DOHH2 (cell line): ENCODE measurements at regions not wholly inside any gene's neighbourhood (a gene's known extent, or its start where the extent isn't known, plus 50 kb on each side); places are given as distances from the start of the nearest gene placed in this dataset.

Experiments
- H3F3A ChIP-seq: fragments of 200-600 bp; sonication (generic), shearing (Covaris generic); 2 replicates; pipeline ENCODE4 v1.6.0; 2016; ENCODE audit warnings: antibody characterized with exemption, mild to moderate bottlenecking; ENCODE audit not compliant: control insufficient read depth, insufficient read depth
- H3K27ac ChIP-seq: fragments of 200-600 bp; sonication (generic); 2 replicates; pipeline ENCODE4 v1.5.1; 2014; ENCODE audit warnings: low read depth, mild to moderate bottlenecking, low read length, moderate library complexity
- H3K27me3 ChIP-seq: fragments of 200-600 bp; sonication (generic); 2 replicates; pipeline ENCODE4 v1.6.1; 2014; ENCODE audit warnings: mild to moderate bottlenecking, low read length, mixed read lengths; ENCODE audit not compliant: control insufficient read depth
- H3K36me3 ChIP-seq: fragments of 200-600 bp; sonication (generic); 2 replicates; pipeline ENCODE4 v1.6.1; 2014; ENCODE audit warnings: mild to moderate bottlenecking, low read length, moderate library complexity, mixed read lengths; ENCODE audit not compliant: control insufficient read depth
- H3K4me1 ChIP-seq: fragments of 200-600 bp; sonication (generic); 2 replicates; pipeline ENCODE4 v1.6.1; 2014; ENCODE audit warnings: mild to moderate bottlenecking, low read length, mixed read lengths; ENCODE audit not compliant: control insufficient read depth
- H3K4me2 ChIP-seq: fragments of 200-600 bp; sonication (generic); 2 replicates; pipeline ENCODE4 v1.6.0; 2014; ENCODE audit warnings: mild to moderate bottlenecking, low read length, moderate library complexity
- H3K4me3 ChIP-seq: fragments of 200-600 bp; sonication (generic); 2 replicates; pipeline ENCODE4 v1.5.1; 2014; ENCODE audit warnings: mild to moderate bottlenecking, low read length, mixed read lengths
- H3K79me2 ChIP-seq: fragments of 200-600 bp; sonication (generic); 2 replicates; pipeline ENCODE4 v1.6.1; 2014; ENCODE audit warnings: mild to moderate bottlenecking, low read length, mixed read lengths; ENCODE audit not compliant: control insufficient read depth
- H3K9me2 ChIP-seq: fragments of 200-600 bp; sonication (generic); replicated peaks from 2 replicates; pipeline ENCODE4 v1.6.1; 2014; ENCODE audit warnings: mild to moderate bottlenecking, low read length, mixed read lengths; ENCODE audit not compliant: control insufficient read depth
- H3K9me3 ChIP-seq: fragments of 200-600 bp; sonication (generic); 2 replicates; pipeline ENCODE4 v1.6.1; 2014; ENCODE audit warnings: antibody characterized with exemption, low read length, mixed read lengths; ENCODE audit not compliant: control insufficient read depth, insufficient read depth
- H4K20me1 ChIP-seq: fragments of 200-600 bp; sonication (generic); 2 replicates; pipeline ENCODE4 v1.6.0; 2014; ENCODE audit warnings: low read depth, mild to moderate bottlenecking, antibody characterized with exemption, low read length, moderate library complexity; ENCODE audit not compliant: control insufficient read depth, insufficient read depth
- EZH2phosphoT487 ChIP-seq: fragments of 200-600 bp; sonication (generic); IDR thresholded peaks from 2 replicates; pipeline ENCODE4 v1.6.1; 2017; ENCODE audit warnings: borderline replicate concordance, mild to moderate bottlenecking, antibody characterized with exemption, low read length, moderate library complexity, mixed read lengths
- TF ChIP-seq, protein P1 (sequence below): fragments of 200-600 bp; sonication (generic); IDR thresholded peaks from one replicate; pipeline ENCODE4 v1.5.1; 2014; ENCODE audit warnings: antibody characterized with exemption, mild to moderate bottlenecking, low read depth, low read length; ENCODE audit not compliant: poor library complexity, severe bottlenecking

DNA sequence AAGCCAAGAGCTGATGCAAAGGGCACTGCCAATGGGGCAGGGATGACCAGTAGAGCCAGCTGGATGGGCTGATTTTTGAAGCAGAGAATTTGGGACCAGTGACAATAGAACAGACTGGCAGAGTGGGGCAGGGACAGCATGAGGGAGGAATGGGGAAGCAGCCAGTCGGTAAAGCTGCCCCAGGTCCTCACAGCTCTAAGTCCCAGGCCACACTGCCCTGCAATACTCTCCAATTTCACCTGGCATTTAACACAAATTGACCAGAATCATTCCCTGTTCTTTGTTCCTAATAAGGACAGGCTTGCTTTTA, 186.9 kb downstream of the CTTN start:
- TF ChIP-seq, protein P1, sequence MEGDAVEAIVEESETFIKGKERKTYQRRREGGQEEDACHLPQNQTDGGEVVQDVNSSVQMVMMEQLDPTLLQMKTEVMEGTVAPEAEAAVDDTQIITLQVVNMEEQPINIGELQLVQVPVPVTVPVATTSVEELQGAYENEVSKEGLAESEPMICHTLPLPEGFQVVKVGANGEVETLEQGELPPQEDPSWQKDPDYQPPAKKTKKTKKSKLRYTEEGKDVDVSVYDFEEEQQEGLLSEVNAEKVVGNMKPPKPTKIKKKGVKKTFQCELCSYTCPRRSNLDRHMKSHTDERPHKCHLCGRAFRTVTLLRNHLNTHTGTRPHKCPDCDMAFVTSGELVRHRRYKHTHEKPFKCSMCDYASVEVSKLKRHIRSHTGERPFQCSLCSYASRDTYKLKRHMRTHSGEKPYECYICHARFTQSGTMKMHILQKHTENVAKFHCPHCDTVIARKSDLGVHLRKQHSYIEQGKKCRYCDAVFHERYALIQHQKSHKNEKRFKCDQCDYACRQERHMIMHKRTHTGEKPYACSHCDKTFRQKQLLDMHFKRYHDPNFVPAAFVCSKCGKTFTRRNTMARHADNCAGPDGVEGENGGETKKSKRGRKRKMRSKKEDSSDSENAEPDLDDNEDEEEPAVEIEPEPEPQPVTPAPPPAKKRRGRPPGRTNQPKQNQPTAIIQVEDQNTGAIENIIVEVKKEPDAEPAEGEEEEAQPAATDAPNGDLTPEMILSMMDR: no peak
- TF ChIP-seq EZH2phosphoT487: no peak
- Histone ChIP-seq H3K4me3 (no peak overlapping the region), H3F3A (no peaks in the 10 kb centered on the region), H3K4me2 (no peak overlapping the region), H3K27me3 (no peaks in the 10 kb centered on the region), H3K79me2 (no peaks in the 10 kb centered on the region), H3K9me2 (no peaks in the 10 kb centered on the region), H3K36me3 (no peaks in the 10 kb centered on the region), H3K27ac (no peak overlapping the region), H4K20me1 (no peaks in the 10 kb centered on the region), H3K4me1 (no peaks in the 10 kb centered on the region), H3K9me3 (no peaks in the 10 kb centered on the region)

DNA sequence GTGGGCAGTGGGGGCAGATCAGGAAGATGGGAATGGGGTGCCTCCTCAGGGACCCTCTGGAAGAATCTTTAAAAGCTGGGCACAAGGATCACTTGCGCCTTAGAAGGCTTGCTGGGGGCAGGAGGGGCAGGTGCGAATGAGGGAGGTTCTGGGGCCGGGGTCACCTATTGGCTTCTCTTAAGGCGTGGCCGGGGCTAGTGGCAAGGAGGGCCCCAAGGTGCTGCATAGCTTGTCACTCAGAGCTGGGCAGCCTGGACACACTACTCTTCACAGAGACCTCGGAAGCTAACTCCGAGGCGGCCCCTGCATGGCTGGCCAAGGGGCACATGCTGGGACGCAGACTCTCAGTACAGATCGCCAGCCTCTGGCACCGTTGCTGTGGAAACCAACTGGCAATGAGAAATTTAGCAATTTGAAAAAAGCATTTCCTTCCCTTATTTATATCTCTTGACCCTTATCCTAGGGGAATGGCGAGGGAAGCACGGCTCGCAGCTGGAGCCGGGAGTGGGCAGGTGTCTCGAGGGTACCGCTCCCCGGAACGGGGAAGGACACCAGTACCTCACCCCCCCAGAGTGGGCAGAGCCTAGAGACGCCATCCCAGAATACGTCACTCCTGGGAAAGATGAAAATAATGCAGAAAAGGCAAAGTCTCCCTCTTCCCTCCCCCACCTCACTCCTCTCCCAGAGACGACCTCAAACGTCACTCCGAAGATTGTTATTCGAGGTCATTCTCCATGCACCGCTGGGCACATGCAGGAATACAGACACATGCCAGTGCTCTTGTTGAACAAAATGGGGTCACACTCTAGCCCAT, 188.1 kb downstream of the CTTN start:
- no peak overlapping the region for H3K27ac ChIP-seq
- no peaks in the 10 kb centered on the region for H4K20me1 ChIP-seq
- TF ChIP-seq EZH2phosphoT487: no peak
- TF ChIP-seq, protein P1: no peak
- no peaks in the 10 kb centered on the region for H3K4me1 ChIP-seq
- H3F3A ChIP-seq: no peaks in the 10 kb centered on the region
- H3K4me2 ChIP-seq: no peak overlapping the region
- H3K36me3 ChIP-seq: no peaks in the 10 kb centered on the region
- H3K79me2 ChIP-seq: no peaks in the 10 kb centered on the region
- H3K9me3 ChIP-seq: no peaks in the 10 kb centered on the region
- no peaks in the 10 kb centered on the region for H3K27me3 ChIP-seq
- no peaks in the 10 kb centered on the region for H3K9me2 ChIP-seq
- H3K4me3 ChIP-seq: no peak overlapping the region

DNA sequence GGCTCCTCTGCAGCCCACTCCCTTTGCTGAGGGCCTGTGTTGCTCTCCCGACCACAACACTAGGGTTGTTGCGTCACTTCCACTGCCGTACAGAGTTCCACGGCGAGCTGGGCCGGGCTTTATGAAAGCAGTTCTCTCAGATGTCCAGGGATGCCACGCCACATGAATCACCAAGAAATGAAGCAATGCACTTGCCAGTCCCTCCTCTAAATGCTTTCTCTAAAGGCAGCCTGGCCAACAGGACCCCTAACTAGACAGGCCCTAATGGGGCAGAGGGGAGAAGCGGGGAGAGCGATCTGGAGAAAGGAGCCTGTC, 188.7 kb downstream of the CTTN start:
- no peak overlapping the region for H3K4me2 ChIP-seq
- no peaks in the 10 kb centered on the region for H4K20me1 ChIP-seq
- H3K79me2 ChIP-seq: no peaks in the 10 kb centered on the region
- no peaks in the 10 kb centered on the region for H3K9me2 ChIP-seq
- no peak for TF ChIP-seq EZH2phosphoT487
- TF ChIP-seq, protein P1: no peak
- H3K27me3 ChIP-seq: no peaks in the 10 kb centered on the region
- no peak overlapping the region for H3K4me3 ChIP-seq
- H3K4me1 ChIP-seq: no peaks in the 10 kb centered on the region
- no peak overlapping the region for H3K27ac ChIP-seq
- no peaks in the 10 kb centered on the region for H3K36me3 ChIP-seq
- H3K9me3 ChIP-seq: no peaks in the 10 kb centered on the region
- no peaks in the 10 kb centered on the region for H3F3A ChIP-seq
